ENCODE measurements at regions not wholly inside any gene's neighbourhood (a gene's known extent, or its start where the extent isn't known, plus 50 kb on each side); places are given as distances from the start of the nearest gene placed in this dataset.

- intact Hi-C loops (cut with micrococcal nuclease; ENCODE audit: unreplicated experiment) = no loop called here
- Mint-ChIP-seq H3K27me3 (ENCODE audit: unreplicated experiment) (no peaks in the 10 kb centered on the region), H3K36me3 (ENCODE audit: insufficient read depth, unreplicated experiment) (no peaks in the 10 kb centered on the region), H3K4me1 (ENCODE audit: low read depth, unreplicated experiment) (no peaks in the 10 kb centered on the region), H3K27ac (ENCODE audit: unreplicated experiment) (no peak overlapping the region), H3K9me3 (ENCODE audit: low read depth, unreplicated experiment) (peaks cover 7% of the 10 kb centered on the region), H3K4me3 (ENCODE audit: low read depth, unreplicated experiment) (no peak overlapping the region)
- CTCF ChIA-PET = no interaction called here
- TF ChIP-seq CTCF (IDR thresholded peaks at IDR 0.05; ENCODE audit: unreplicated experiment) = no peak
- DNase-seq = no peak
- no TSS peak for BruUV-seq (replicated peaks)
These were observed 753.1 kb downstream of the NCAM2 start for GRCh38 chr21:21751286-21751685.

GRCh38 chr21:21762855-21763254 is 764.6 kb downstream of the NCAM2 start:
- TF ChIP-seq CTCF (IDR thresholded peaks at IDR 0.05; ENCODE audit: unreplicated experiment) = no peak
- peaks cover 6% of the 10 kb centered on the region for H3K9me3 Mint-ChIP-seq (ENCODE audit: low read depth, unreplicated experiment)
- no TSS peak for BruUV-seq (replicated peaks)
- no peak overlapping the region for H3K4me3 Mint-ChIP-seq (ENCODE audit: low read depth, unreplicated experiment)
- no peak for DNase-seq
- CTCF ChIA-PET = no interaction called here
- no peaks in the 10 kb centered on the region for H3K36me3 Mint-ChIP-seq (ENCODE audit: insufficient read depth, unreplicated experiment)
- no peak overlapping the region for H3K27ac Mint-ChIP-seq (ENCODE audit: unreplicated experiment)
- H3K4me1 Mint-ChIP-seq (ENCODE audit: low read depth, unreplicated experiment) = no peaks in the 10 kb centered on the region
- intact Hi-C loops (cut with micrococcal nuclease; ENCODE audit: unreplicated experiment) = no loop called here
- no peaks in the 10 kb centered on the region for H3K27me3 Mint-ChIP-seq (ENCODE audit: unreplicated experiment)

- intact Hi-C loops (cut with micrococcal nuclease; ENCODE audit: unreplicated experiment) = no loop called here
- Mint-ChIP-seq H3K4me1 (ENCODE audit: low read depth, unreplicated experiment) (no peaks in the 10 kb centered on the region), H3K27ac (ENCODE audit: unreplicated experiment) (no peak overlapping the region), H3K9me3 (ENCODE audit: low read depth, unreplicated experiment) (peaks cover 9% of the 10 kb centered on the region), H3K4me3 (ENCODE audit: low read depth, unreplicated experiment) (no peak overlapping the region), H3K27me3 (ENCODE audit: unreplicated experiment) (no peaks in the 10 kb centered on the region), H3K36me3 (ENCODE audit: insufficient read depth, unreplicated experiment) (no peaks in the 10 kb centered on the region)
- TF ChIP-seq CTCF (IDR thresholded peaks at IDR 0.05; ENCODE audit: unreplicated experiment) = no peak
- no peak for DNase-seq
- BruUV-seq (replicated peaks) = no TSS peak
- CTCF ChIA-PET = no interaction called here
These were observed 766.1 kb downstream of the NCAM2 start for GRCh38 chr21:21764281-21764680.

- no peaks in the 10 kb centered on the region for H3K27me3 Mint-ChIP-seq (ENCODE audit: unreplicated experiment)
- no peak for TF ChIP-seq CTCF (IDR thresholded peaks at IDR 0.05; ENCODE audit: unreplicated experiment)
- DNase-seq = no peak
- intact Hi-C loops (cut with micrococcal nuclease; ENCODE audit: unreplicated experiment) = no loop called here
- H3K9me3 Mint-ChIP-seq (ENCODE audit: low read depth, unreplicated experiment) = peaks cover 12% of the 10 kb centered on the region
- H3K36me3 Mint-ChIP-seq (ENCODE audit: insufficient read depth, unreplicated experiment) = no peaks in the 10 kb centered on the region
- H3K4me1 Mint-ChIP-seq (ENCODE audit: low read depth, unreplicated experiment) = no peaks in the 10 kb centered on the region
- no peak overlapping the region for H3K27ac Mint-ChIP-seq (ENCODE audit: unreplicated experiment)
- no peak overlapping the region for H3K4me3 Mint-ChIP-seq (ENCODE audit: low read depth, unreplicated experiment)
- BruUV-seq (replicated peaks) = no TSS peak
- CTCF ChIA-PET = no interaction called here
These were observed 769.1 kb downstream of the NCAM2 start for GRCh38 chr21:21767276-21767675.

- DNase-seq = no peak
- TF ChIP-seq CTCF (IDR thresholded peaks at IDR 0.05; ENCODE audit: unreplicated experiment) = no peak
- no peaks in the 10 kb centered on the region for H3K36me3 Mint-ChIP-seq (ENCODE audit: insufficient read depth, unreplicated experiment)
- intact Hi-C loops (cut with micrococcal nuclease; ENCODE audit: unreplicated experiment) = no loop called here
- H3K9me3 Mint-ChIP-seq (ENCODE audit: low read depth, unreplicated experiment) = peaks cover 22% of the 10 kb centered on the region
- CTCF ChIA-PET = no interaction called here
- no TSS peak for BruUV-seq (replicated peaks)
- H3K4me3 Mint-ChIP-seq (ENCODE audit: low read depth, unreplicated experiment) = no peak overlapping the region
- no peaks in the 10 kb centered on the region for H3K4me1 Mint-ChIP-seq (ENCODE audit: low read depth, unreplicated experiment)
- H3K27me3 Mint-ChIP-seq (ENCODE audit: unreplicated experiment) = no peaks in the 10 kb centered on the region
- H3K27ac Mint-ChIP-seq (ENCODE audit: unreplicated experiment) = no peak overlapping the region
These were observed 790.4 kb downstream of the NCAM2 start for GRCh38 chr21:21788591-21788990.

All from Calu3 (cell line).